ENCODE measurements at regions not wholly inside any gene's neighbourhood (a gene's known extent, or its start where the extent isn't known, plus 50 kb on each side); places are given as distances from the start of the nearest gene placed in this dataset.

DNA sequence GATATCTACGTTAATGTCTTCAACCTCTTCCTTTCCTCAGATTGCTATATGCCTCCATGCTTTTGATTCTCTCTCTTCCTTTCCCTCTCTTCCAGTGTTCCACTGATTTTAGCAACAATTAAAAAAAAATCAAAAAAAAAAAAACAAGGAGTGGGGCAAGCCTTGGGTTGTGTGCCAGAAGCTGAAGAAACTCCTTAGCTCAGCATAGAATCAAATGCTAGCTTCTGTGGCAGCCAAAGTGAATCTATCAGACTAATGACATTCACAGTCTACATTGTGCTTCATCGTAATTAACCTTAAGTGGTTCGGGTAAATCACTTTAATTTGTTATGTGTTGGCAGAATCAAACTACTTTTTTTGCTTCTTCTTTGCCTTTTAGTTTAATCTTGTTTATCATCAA is 237.3 kb downstream of the TMEM167A start:
- no peak for DNase-seq

DNA sequence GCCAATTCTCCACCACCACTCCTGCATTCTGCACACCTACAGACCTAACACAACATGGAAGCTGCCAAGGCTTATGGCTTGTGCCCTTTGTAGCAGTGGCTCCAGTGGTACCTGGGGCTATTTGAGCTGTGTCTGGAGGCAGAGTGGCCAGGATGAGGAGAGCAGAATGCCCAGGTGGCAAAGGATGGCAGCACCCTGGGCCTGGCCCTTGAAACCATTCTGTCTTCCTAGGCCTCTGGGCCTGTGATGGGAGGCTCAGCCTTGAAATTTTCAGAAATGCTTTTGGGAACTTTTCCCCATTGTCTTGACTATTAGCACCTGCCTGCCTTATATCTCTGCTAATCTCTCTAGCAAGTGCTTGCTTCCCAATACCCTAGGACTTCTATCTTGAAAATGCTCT is 241.7 kb downstream of the TMEM167A start:
- DNase-seq, result no peak

GRCh38 chr5:82834151-82834550 is 243.0 kb downstream of the TMEM167A start:
- no peak for DNase-seq

DNA sequence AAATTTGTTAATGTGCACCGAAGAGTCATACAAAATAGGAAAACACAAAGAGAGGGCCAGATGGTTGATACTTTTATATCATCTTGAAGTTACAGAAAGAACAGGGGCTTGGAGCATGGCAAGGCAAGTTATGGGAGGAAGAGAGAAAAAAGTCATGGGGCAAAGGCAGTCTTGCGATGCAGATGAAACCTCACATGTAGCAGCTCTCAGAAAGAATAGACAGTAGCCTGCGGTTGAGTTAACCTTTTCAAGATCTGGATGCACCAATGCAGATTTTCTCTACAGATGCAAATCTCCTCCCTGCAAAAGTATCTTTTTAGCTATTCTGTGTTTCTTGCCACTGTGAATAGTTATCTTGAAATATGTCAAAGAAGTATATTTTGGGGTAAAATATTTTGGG is 243.9 kb downstream of the TMEM167A start:
- DNase-seq, result no peak

DNA sequence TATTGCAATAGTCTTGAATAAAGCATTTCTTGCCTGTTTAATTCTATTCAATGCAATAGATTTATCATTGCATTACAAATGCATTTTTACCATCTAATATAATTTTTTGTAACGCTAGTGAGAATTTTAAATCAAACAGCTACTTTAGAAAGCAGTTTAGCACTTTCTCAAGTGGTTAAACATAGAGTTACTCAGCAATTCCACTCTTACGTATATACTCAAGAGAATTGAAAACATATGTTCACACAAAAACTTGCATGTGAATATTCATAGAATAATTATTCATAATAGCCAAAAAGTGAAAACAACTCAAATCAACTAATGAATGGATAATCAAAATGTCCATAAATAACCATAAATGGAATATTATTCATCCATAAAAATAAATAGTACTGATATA is 244.7 kb downstream of the TMEM167A start:
- no peak for DNase-seq

GRCh38 chr5:82828211-82828610 is 249.0 kb downstream of the TMEM167A start:
- DNase-seq, result no peak

- no peak for DNase-seq
Measured at GRCh38 chr5:82827651-82828050, 249.5 kb downstream of the TMEM167A start.

GRCh38 chr5:82822634-82822927 is 254.6 kb downstream of the TMEM167A start:
- DNase-seq, result no peak

DNA sequence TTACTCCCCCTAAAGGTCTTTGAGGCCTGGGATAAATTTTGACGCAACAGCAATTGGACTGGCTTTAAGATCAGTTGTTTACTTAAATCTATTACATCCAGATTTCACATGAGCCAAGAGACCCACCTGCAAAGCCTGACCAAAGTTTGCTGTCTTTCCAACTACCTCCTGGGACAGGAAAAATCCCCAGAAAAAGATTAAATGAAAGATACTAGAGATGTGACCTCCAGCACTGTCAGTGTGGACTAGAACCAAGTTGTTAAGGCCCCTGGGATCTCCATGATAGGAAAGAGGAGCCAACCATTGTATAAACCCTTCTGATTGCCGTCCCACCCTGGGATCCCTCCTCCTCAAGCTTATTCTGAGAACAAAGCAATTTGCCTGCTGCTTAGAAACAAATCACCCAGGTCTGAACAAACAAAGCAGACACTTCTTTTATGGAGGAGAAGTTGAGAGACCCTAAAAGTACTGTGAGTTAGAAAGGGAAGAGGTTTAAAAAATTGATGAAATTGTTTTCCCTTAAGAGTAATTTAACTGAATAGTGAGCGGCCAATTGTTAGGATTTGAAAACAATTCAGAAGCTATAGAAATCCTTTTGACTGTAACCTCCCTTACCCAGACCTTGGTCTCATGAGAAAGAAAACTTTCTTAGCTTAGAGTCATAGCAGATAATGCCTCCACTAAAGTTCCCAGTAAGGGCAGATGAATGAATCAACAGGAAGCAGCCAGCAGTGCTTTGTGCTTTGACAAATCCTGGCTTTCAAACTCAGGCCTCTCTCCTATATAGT is 255.2 kb downstream of the TMEM167A start:
- no peak for DNase-seq

GRCh38 chr5:82820961-82821845 is 256.0 kb downstream of the TMEM167A start:
- DNase-seq, result no peak

DNA sequence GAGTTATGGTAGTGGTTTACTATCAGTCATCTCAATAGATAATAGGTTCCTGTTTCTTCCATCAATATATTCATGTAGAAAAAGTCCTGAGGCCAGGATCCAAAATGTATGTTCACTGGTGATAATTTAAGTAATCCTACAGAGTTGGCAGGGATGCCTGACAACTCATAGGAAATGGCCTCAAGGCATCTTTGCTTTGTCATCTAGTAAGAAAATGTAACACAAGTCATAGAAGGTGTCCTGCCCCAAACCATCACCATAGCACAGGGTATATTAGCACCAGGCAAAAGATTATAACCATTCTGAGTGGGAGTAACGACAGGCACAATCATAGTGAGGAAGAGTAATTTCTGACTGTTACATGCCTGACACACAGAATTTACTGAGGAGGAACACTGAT is 257.0 kb downstream of the TMEM167A start:
- DNase-seq, result no peak

- no peak for DNase-seq
Measured at GRCh38 chr5:82817897-82818676, 259.1 kb downstream of the TMEM167A start.

GRCh38 chr5:82816926-82817325 is 260.3 kb downstream of the TMEM167A start:
- DNase-seq, result no peak

GRCh38 chr5:82815871-82816270 is 261.3 kb downstream of the TMEM167A start:
- DNase-seq, result no peak

DNA sequence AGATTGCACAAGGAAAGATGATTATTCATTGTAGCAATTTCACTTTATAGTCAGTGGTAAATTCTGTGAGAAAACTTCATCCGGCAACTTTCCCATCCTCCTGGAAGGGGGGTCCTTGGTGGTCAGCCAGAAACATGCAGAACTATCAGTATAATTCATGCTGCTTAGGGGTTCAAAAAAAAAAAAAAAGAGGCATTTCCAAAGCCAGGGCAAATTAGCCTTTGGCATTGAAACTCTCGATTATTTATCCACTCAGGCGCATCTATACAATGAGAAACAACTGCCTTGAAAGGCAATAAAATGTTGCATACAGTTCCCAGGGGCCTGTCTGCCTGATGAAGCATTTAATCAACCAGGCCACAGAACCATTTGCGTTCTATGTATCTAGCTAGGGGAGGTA is 263.3 kb downstream of the TMEM167A start:
- no peak for DNase-seq

- no peak for DNase-seq
Measured at GRCh38 chr5:82812575-82812974, 264.6 kb downstream of the TMEM167A start.

- DNase-seq, result no peak
Measured at GRCh38 chr5:82811490-82811889, 265.7 kb downstream of the TMEM167A start.

GRCh38 chr5:82809420-82810143 is 267.6 kb downstream of the TMEM167A start:
- no peak for DNase-seq

DNA sequence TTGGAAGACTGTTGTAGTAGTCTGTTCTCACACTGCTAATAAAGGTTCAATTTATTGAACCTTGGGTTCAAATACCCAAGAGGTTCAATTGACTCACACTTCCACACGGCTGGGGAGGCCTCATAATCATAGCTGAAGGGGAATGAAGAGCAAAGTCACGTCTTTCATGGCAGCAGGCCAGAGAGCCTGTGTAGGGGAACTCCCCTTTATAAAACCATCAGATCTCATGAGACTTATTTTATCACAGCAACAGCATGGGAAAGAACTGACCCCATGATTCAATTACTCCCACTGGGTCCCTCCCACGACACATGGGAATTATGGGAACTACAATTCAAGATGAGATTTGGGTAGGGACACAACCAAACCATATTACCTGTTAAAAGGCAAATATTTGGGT is 268.2 kb downstream of the TMEM167A start:
- DNase-seq, result no peak

DNA sequence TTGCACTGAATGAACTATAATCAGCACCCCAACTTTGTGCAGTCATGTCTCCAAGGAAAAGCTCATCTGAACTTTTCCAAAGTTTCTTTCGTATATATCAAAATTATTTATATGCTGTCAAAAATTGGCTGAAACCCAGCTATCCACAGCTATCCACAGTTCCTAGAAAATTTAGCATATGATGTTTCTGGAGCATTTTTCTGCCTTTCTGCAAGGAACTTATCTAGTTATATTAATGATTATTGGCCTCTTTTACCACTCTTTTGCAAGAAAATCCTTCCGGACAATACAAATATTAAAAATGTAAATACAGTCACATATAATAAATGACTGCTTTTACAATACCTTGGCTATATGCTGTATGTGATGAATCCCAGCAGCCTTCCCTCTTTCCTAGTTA is 270.2 kb downstream of the TMEM167A start:
- no peak for DNase-seq

GRCh38 chr5:82806513-82806912 is 270.7 kb downstream of the TMEM167A start:
- no peak for DNase-seq

DNA sequence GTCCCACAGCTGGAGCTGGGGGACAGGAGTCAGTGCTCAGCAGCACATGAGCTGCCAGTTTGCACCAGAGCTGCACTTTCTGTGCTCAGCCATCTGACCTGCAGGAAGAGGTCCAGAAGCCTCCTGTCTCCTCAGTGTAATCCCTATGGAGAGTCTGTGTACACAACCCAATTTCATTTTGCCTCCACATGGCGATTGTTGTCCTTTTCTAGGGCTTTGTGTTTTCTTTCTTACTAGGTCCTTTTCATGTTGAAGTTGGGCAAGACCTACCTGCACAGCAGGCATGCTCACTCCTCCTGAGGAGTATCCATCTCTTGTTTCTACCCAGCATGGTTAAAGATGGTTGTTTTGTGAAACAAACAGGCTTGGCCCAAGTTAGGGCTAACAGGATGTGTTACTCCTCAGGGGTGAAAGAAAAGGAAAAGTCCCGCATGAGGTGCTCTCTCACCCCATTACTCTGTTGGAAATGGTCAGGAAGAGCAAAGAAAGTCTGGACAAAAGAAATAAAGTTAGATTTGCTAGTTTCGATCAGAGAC is 273.0 kb downstream of the TMEM167A start:
- DNase-seq, result no peak

DNA sequence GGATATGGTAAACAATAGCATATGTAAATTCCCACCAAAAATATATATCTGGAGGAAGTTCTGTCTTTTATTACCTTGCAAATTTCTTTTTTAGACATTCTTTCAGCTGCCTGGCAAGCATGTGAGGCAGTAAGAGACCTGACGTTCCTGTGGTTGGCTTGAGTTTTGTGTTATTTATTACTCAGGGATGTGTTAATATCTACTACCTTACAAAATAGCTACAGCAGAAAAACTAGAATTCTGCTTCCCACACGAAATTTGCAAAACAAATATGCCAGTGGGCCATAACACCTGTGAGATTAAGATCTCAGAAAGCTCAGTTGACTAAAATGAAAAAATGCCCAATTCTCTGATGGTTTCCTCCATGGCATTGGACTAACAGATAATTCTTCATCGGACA is 274.2 kb downstream of the TMEM167A start:
- DNase-seq, result no peak

Data from CD4-positive, alpha-beta T cell treated with Interleukin-17A for 1 hour (primary cell).